Endothelial cell (in vitro differentiated cells): ENCODE measurements at regions not wholly inside any gene's neighbourhood (a gene's known extent, or its start where the extent isn't known, plus 50 kb on each side); places are given as distances from the start of the nearest gene placed in this dataset.

Experiments
- DNase-seq: peaks from one replicate; pipeline ENCODE4 v3.0.0; 2021; ENCODE audit warnings: low spot score
- H3K27ac Mint-ChIP-seq: one replicate; pipeline ENCODE4 v1.8.0; 2021; ENCODE audit warnings: mixed read lengths, inconsistent platforms; ENCODE audit not compliant: unreplicated experiment
- H3K27me3 Mint-ChIP-seq: one replicate; pipeline ENCODE4 v1.8.0; 2021; ENCODE audit warnings: mild to moderate bottlenecking, moderate library complexity, mixed read lengths, inconsistent platforms; ENCODE audit not compliant: unreplicated experiment
- H3K36me3 Mint-ChIP-seq: one replicate; pipeline ENCODE4 v1.8.0; 2021; ENCODE audit warnings: mild to moderate bottlenecking, low read depth, mixed read lengths, inconsistent platforms; ENCODE audit not compliant: unreplicated experiment
- H3K4me1 Mint-ChIP-seq: one replicate; pipeline ENCODE4 v1.8.0; 2021; ENCODE audit warnings: mild to moderate bottlenecking, mixed read lengths, inconsistent platforms; ENCODE audit not compliant: unreplicated experiment
- H3K4me3 Mint-ChIP-seq: one replicate; pipeline ENCODE4 v1.8.0; 2021; ENCODE audit warnings: mild to moderate bottlenecking, mixed read lengths, inconsistent platforms; ENCODE audit not compliant: unreplicated experiment
- H3K9me3 Mint-ChIP-seq: one replicate; pipeline ENCODE4 v1.8.0; 2021; ENCODE audit warnings: mixed read lengths, inconsistent platforms; ENCODE audit not compliant: unreplicated experiment
- CTCF ChIP-seq: fragments of 200-600 bp; sonication (generic); IDR thresholded peaks from one replicate; pipeline ENCODE4 v1.5.0; 2021; ENCODE audit warnings: antibody characterized with exemption; ENCODE audit not compliant: unreplicated experiment

- no peaks in the 10 kb centered on the region for H3K36me3 Mint-ChIP-seq
- peaks cover 6% of the 10 kb centered on the region for H3K27me3 Mint-ChIP-seq
- no peak overlapping the region for H3K27ac Mint-ChIP-seq
- H3K4me1 Mint-ChIP-seq = peaks cover 31% of the 10 kb centered on the region
- no peaks in the 10 kb centered on the region for H3K9me3 Mint-ChIP-seq
- H3K4me3 Mint-ChIP-seq = no peak overlapping the region
- no peak for TF ChIP-seq CTCF
- DNase-seq = no peak
Measured at GRCh38 chr20:47970282-47970903, 185.1 kb upstream of the SULF2 start.

- no peak overlapping the region for H3K4me3 Mint-ChIP-seq
- H3K9me3 Mint-ChIP-seq = no peaks in the 10 kb centered on the region
- peaks cover 31% of the 10 kb centered on the region for H3K4me1 Mint-ChIP-seq
Measured at GRCh38 chr20:47969426-47969825, 184.1 kb upstream of the SULF2 start.

GRCh38 chr20:47968541-47969310 is 183.4 kb upstream of the SULF2 start:
- Mint-ChIP-seq H3K27me3 (peaks cover 7% of the 10 kb centered on the region), H3K4me3 (no peak overlapping the region), H3K4me1 (peaks cover 29% of the 10 kb centered on the region)

More at GRCh38 chr20:47969426-47969825, 184.1 kb upstream of the SULF2 start:
- H3K27me3 Mint-ChIP-seq = peaks cover 7% of the 10 kb centered on the region
- no peak for TF ChIP-seq CTCF
- no peak overlapping the region for H3K27ac Mint-ChIP-seq
- no peaks in the 10 kb centered on the region for H3K36me3 Mint-ChIP-seq
- no peak for DNase-seq

GRCh38 chr20:47964149-47964548 is 178.9 kb upstream of the SULF2 start:
- H3K4me3 Mint-ChIP-seq = no peak overlapping the region
- H3K9me3 Mint-ChIP-seq = no peaks in the 10 kb centered on the region
- TF ChIP-seq CTCF = no peak
- H3K4me1 Mint-ChIP-seq = no peaks in the 10 kb centered on the region
- peaks cover 6% of the 10 kb centered on the region for H3K27me3 Mint-ChIP-seq
- no peaks in the 10 kb centered on the region for H3K36me3 Mint-ChIP-seq
- no peak overlapping the region for H3K27ac Mint-ChIP-seq
- no peak for DNase-seq

More at GRCh38 chr20:47968541-47969310, 183.4 kb upstream of the SULF2 start:
- DNase-seq = no peak
- Mint-ChIP-seq H3K9me3 (no peaks in the 10 kb centered on the region), H3K27ac (no peak overlapping the region), H3K36me3 (no peaks in the 10 kb centered on the region)
- TF ChIP-seq CTCF = no peak

- H3K27ac Mint-ChIP-seq = no peak overlapping the region
- no peak for TF ChIP-seq CTCF
- H3K27me3 Mint-ChIP-seq = peaks cover 6% of the 10 kb centered on the region
- H3K4me3 Mint-ChIP-seq = no peak overlapping the region
- no peaks in the 10 kb centered on the region for H3K36me3 Mint-ChIP-seq
- no peak for DNase-seq
- H3K9me3 Mint-ChIP-seq = no peaks in the 10 kb centered on the region
- no peaks in the 10 kb centered on the region for H3K4me1 Mint-ChIP-seq
Measured at GRCh38 chr20:47963022-47963421, 177.7 kb upstream of the SULF2 start.
